ENCODE measurements at regions not wholly inside any gene's neighbourhood (a gene's known extent, or its start where the extent isn't known, plus 50 kb on each side); places are given as distances from the start of the nearest gene placed in this dataset.

GRCh38 chr5:109496112-109496511, 86.3 kb upstream of the PJA2 start:
- intact Hi-C loops (cut with micrococcal nuclease): no loop called here
- H3K4me1 Mint-ChIP-seq: no peaks in the 10 kb centered on the region
- no peak overlapping the region for H3K27ac Mint-ChIP-seq
- Histone ChIP-seq H3K9me3 (ENCODE audit: control extremely low read depth in 1 of 3, control insufficient read depth in 2 of 3, insufficient read depth in 1 of 3, low read length in 2 of 3) (no peaks in the 10 kb centered on the region), H3K4me3 (ENCODE audit: control extremely low read depth in 1 of 5, extremely low read depth in 1 of 5, insufficient read depth in 1 of 5, low read depth in 2 of 5, low read length in 4 of 5) (no peak overlapping the region), H3K79me2 (ENCODE audit: control insufficient read depth, insufficient read depth, low read length) (no peaks in the 10 kb centered on the region), H3K4me2 (replicated peaks; ENCODE audit: low read depth, low read length, poor library complexity, severe bottlenecking) (no peak overlapping the region), H4K20me1 (ENCODE audit: control insufficient read depth, insufficient read depth, low read length, poor library complexity, severe bottlenecking) (no peaks in the 10 kb centered on the region), H2AFZ (ENCODE audit: insufficient read depth, low read depth, low read length, poor library complexity, severe bottlenecking) (no peak overlapping the region), H3K27ac (ENCODE audit: low read length in 2 of 2) (no peak overlapping the region), H3K4me1 (ENCODE audit: control insufficient read depth in 2 of 2, insufficient read depth in 2 of 2, low read length in 2 of 2) (no peaks in the 10 kb centered on the region), H3K36me3 (replicated peaks in 1 of 2; ENCODE audit: control extremely low read depth in 1 of 2, control insufficient read depth in 1 of 2, extremely low read depth in 1 of 2, insufficient read depth in 2 of 2, low read length in 1 of 2) (no peaks in the 10 kb centered on the region), H3K27me3 (replicated peaks in 1 of 4; ENCODE audit: control extremely low read depth in 1 of 4, control insufficient read depth in 3 of 4, insufficient read depth in 4 of 4, low read length in 3 of 4) (peaks cover 0 to 4% (median 1%) of the 10 kb centered on the region in 4 experiments), H3K9ac (ENCODE audit: low read length) (no peak overlapping the region)
- ATAC-seq (ENCODE audit: low read depth) (no peak), DNase-seq (no peak)
- H3K4me3 Mint-ChIP-seq: no peak overlapping the region
- no peak for TF ChIP-seq CTCF (IDR thresholded peaks at IDR 0.05)
- TF ChIP-seq EZH2 (IDR thresholded peaks at IDR 0.05; ENCODE audit: borderline replicate concordance, insufficient read depth, low read depth, low read length, poor library complexity, severe bottlenecking): no peak
- no CpG with 5 or more reads among the region's 3 CpGs for WGBS (ENCODE audit: insufficient coverage)
- POLR2A ChIA-PET: no interaction called here
- H3K27me3 Mint-ChIP-seq: peaks cover 32% of the 10 kb centered on the region
- CTCF ChIA-PET: no interaction called here
- H3K9me3 Mint-ChIP-seq (ENCODE audit: insufficient read depth): no peaks in the 10 kb centered on the region

GRCh38 chr5:109487753-109488420, 78.1 kb upstream of the PJA2 start:
- H2AFZ ChIP-seq (ENCODE audit: insufficient read depth, low read depth, low read length, poor library complexity, severe bottlenecking): no peak overlapping the region
- peaks cover 0 to 4% (median 3%) of the 10 kb centered on the region in 4 experiments for H3K27me3 ChIP-seq (replicated peaks in 1 of 4; ENCODE audit: control extremely low read depth in 1 of 4, control insufficient read depth in 3 of 4, insufficient read depth in 4 of 4, low read length in 3 of 4)
- Mint-ChIP-seq H3K27me3 (peaks cover 10% of the 10 kb centered on the region), H3K9me3 (ENCODE audit: insufficient read depth) (no peaks in the 10 kb centered on the region), H3K27ac (no peak overlapping the region), H3K4me3 (no peak overlapping the region), H3K4me1 (peaks cover 2% of the 10 kb centered on the region)
- no peak overlapping the region for H3K4me2 ChIP-seq (replicated peaks; ENCODE audit: low read depth, low read length, poor library complexity, severe bottlenecking)
- no peak overlapping the region for H3K9ac ChIP-seq (ENCODE audit: low read length)
- CTCF ChIA-PET: no interaction called here
- H3K4me1 ChIP-seq (ENCODE audit: control insufficient read depth in 2 of 2, insufficient read depth in 2 of 2, low read length in 2 of 2): peaks cover 0 to 4% of the 10 kb centered on the region in 2 donors
- no peak overlapping the region for H3K27ac ChIP-seq (ENCODE audit: low read length in 2 of 2)
- WGBS (ENCODE audit: insufficient coverage): 98% methylated on average over 64 of the region's 65 CpGs
- no peak overlapping the region for H3K4me3 ChIP-seq (ENCODE audit: control extremely low read depth in 1 of 5, extremely low read depth in 1 of 5, insufficient read depth in 1 of 5, low read depth in 2 of 5, low read length in 4 of 5)
- H3K79me2 ChIP-seq (ENCODE audit: control insufficient read depth, insufficient read depth, low read length): no peaks in the 10 kb centered on the region
- DNase-seq (no peak), ATAC-seq (ENCODE audit: low read depth) (no peak)
- intact Hi-C loops (cut with micrococcal nuclease): no loop called here
- H3K36me3 ChIP-seq (replicated peaks in 1 of 2; ENCODE audit: control extremely low read depth in 1 of 2, control insufficient read depth in 1 of 2, extremely low read depth in 1 of 2, insufficient read depth in 2 of 2, low read length in 1 of 2): no peaks in the 10 kb centered on the region
- no peaks in the 10 kb centered on the region for H3K9me3 ChIP-seq (ENCODE audit: control extremely low read depth in 1 of 3, control insufficient read depth in 2 of 3, insufficient read depth in 1 of 3, low read length in 2 of 3)
- H4K20me1 ChIP-seq (ENCODE audit: control insufficient read depth, insufficient read depth, low read length, poor library complexity, severe bottlenecking): no peaks in the 10 kb centered on the region
- TF ChIP-seq EZH2 (IDR thresholded peaks at IDR 0.05; ENCODE audit: borderline replicate concordance, insufficient read depth, low read depth, low read length, poor library complexity, severe bottlenecking) (no peak), CTCF (IDR thresholded peaks at IDR 0.05) (no peak)
- POLR2A ChIA-PET: no interaction called here

All from B cell (primary cell).